KOPT-K1 (cell line): ENCODE measurements at regions not wholly inside any gene's neighbourhood (a gene's known extent, or its start where the extent isn't known, plus 50 kb on each side); places are given as distances from the start of the nearest gene placed in this dataset.

ENCODE experiments used
- H3K27ac ChIP-seq: fragments of 200-600 bp; sonication (generic); 2 replicates; pipeline ENCODE4 v1.5.1; 2016; ENCODE audit warnings: antibody characterized with exemption, mild to moderate bottlenecking, low read depth, low read length; ENCODE audit not compliant: poor library complexity, severe bottlenecking
- H3K36me3 ChIP-seq: fragments of 200-600 bp; sonication (generic); 2 replicates; pipeline ENCODE4 v1.5.1; 2017; ENCODE audit warnings: antibody characterized with exemption, mild to moderate bottlenecking, low read length, moderate library complexity; ENCODE audit not compliant: insufficient read depth
- H3K9me3 ChIP-seq: fragments of 200-600 bp; sonication (generic); 2 replicates; pipeline ENCODE4 v1.5.1; 2017; ENCODE audit warnings: antibody characterized with exemption, low read length, mild to moderate bottlenecking; ENCODE audit not compliant: insufficient read depth, poor library complexity, severe bottlenecking

- H3K27ac ChIP-seq: no peak overlapping the region
- no peaks in the 10 kb centered on the region for H3K9me3 ChIP-seq
- no peaks in the 10 kb centered on the region for H3K36me3 ChIP-seq
Measured at GRCh38 chr4:60201052-60201673, 999.0 kb upstream of the ADGRL3 start.

GRCh38 chr4:60209588-60209987 is 990.5 kb upstream of the ADGRL3 start:
- Histone ChIP-seq H3K27ac (no peak overlapping the region), H3K9me3 (no peaks in the 10 kb centered on the region), H3K36me3 (no peaks in the 10 kb centered on the region)

- no peaks in the 10 kb centered on the region for H3K36me3 ChIP-seq
- no peaks in the 10 kb centered on the region for H3K9me3 ChIP-seq
Measured at GRCh38 chr4:60215906-60216305, 984.2 kb upstream of the ADGRL3 start.

GRCh38 chr4:60216752-60217151 is 983.4 kb upstream of the ADGRL3 start:
- H3K27ac ChIP-seq: no peak overlapping the region
- H3K36me3 ChIP-seq: no peaks in the 10 kb centered on the region
- no peaks in the 10 kb centered on the region for H3K9me3 ChIP-seq

More at GRCh38 chr4:60215906-60216305, 984.2 kb upstream of the ADGRL3 start:
- no peak overlapping the region for H3K27ac ChIP-seq

GRCh38 chr4:60221866-60222265 is 978.3 kb upstream of the ADGRL3 start:
- Histone ChIP-seq H3K36me3 (no peaks in the 10 kb centered on the region), H3K27ac (no peak overlapping the region), H3K9me3 (no peaks in the 10 kb centered on the region)

- no peaks in the 10 kb centered on the region for H3K9me3 ChIP-seq
- H3K27ac ChIP-seq: no peak overlapping the region
- no peaks in the 10 kb centered on the region for H3K36me3 ChIP-seq
Measured at GRCh38 chr4:60223208-60223923, 976.8 kb upstream of the ADGRL3 start.

GRCh38 chr4:60241866-60242265 is 958.3 kb upstream of the ADGRL3 start:
- no peaks in the 10 kb centered on the region for H3K36me3 ChIP-seq
- no peak overlapping the region for H3K27ac ChIP-seq
- H3K9me3 ChIP-seq: no peaks in the 10 kb centered on the region

GRCh38 chr4:60249784-60250183 is 950.3 kb upstream of the ADGRL3 start:
- H3K36me3 ChIP-seq: no peaks in the 10 kb centered on the region
- H3K27ac ChIP-seq: no peak overlapping the region
- no peaks in the 10 kb centered on the region for H3K9me3 ChIP-seq

GRCh38 chr4:60250657-60251056 is 949.5 kb upstream of the ADGRL3 start:
- no peaks in the 10 kb centered on the region for H3K36me3 ChIP-seq
- H3K9me3 ChIP-seq: no peaks in the 10 kb centered on the region
- no peak overlapping the region for H3K27ac ChIP-seq

- Histone ChIP-seq H3K27ac (no peak overlapping the region), H3K9me3 (no peaks in the 10 kb centered on the region)
Measured at GRCh38 chr4:60259781-60260180, 940.3 kb upstream of the ADGRL3 start.

GRCh38 chr4:60266505-60266904 is 933.6 kb upstream of the ADGRL3 start:
- Histone ChIP-seq H3K27ac (no peak overlapping the region), H3K36me3 (no peaks in the 10 kb centered on the region), H3K9me3 (no peaks in the 10 kb centered on the region)

More at GRCh38 chr4:60259781-60260180, 940.3 kb upstream of the ADGRL3 start:
- H3K36me3 ChIP-seq: no peaks in the 10 kb centered on the region

- Histone ChIP-seq H3K9me3 (no peaks in the 10 kb centered on the region), H3K27ac (no peak overlapping the region), H3K36me3 (no peaks in the 10 kb centered on the region)
Measured at GRCh38 chr4:60296386-60296785, 903.7 kb upstream of the ADGRL3 start.

GRCh38 chr4:60313611-60314178 is 886.4 kb upstream of the ADGRL3 start:
- Histone ChIP-seq H3K36me3 (no peaks in the 10 kb centered on the region), H3K27ac (no peak overlapping the region), H3K9me3 (no peaks in the 10 kb centered on the region)

- Histone ChIP-seq H3K9me3 (no peaks in the 10 kb centered on the region), H3K27ac (no peak overlapping the region), H3K36me3 (no peaks in the 10 kb centered on the region)
Measured at GRCh38 chr4:60314416-60314815, 885.7 kb upstream of the ADGRL3 start.

GRCh38 chr4:60315586-60315985 is 884.5 kb upstream of the ADGRL3 start:
- Histone ChIP-seq H3K9me3 (no peaks in the 10 kb centered on the region), H3K36me3 (no peaks in the 10 kb centered on the region), H3K27ac (no peak overlapping the region)

GRCh38 chr4:60326735-60327134 is 873.4 kb upstream of the ADGRL3 start:
- Histone ChIP-seq H3K27ac (no peak overlapping the region), H3K36me3 (no peaks in the 10 kb centered on the region), H3K9me3 (no peaks in the 10 kb centered on the region)
